Subcutaneous abdominal adipose tissue (tissue), 5 donors: ENCODE measurements at regions not wholly inside any gene's neighbourhood (a gene's known extent, or its start where the extent isn't known, plus 50 kb on each side); places are given as distances from the start of the nearest gene placed in this dataset.

Experiments
- H3K27ac ChIP-seq: one replicate; pipeline ENCODE4 v1.7.0; 2013; ENCODE audit warnings: low read depth, mild to moderate bottlenecking, inconsistent platforms, low read length, moderate library complexity
- H3K27me3 ChIP-seq, 5 donors: one replicate each; pipeline ENCODE4 v1.7.0; 2013; ENCODE audit warnings: low read length in 5 of 5, inconsistent platforms in 1 of 5; ENCODE audit not compliant: control insufficient read depth in 5 of 5, insufficient read depth in 4 of 5
- H3K36me3 ChIP-seq, 5 donors: one replicate each; pipeline ENCODE4 v1.7.0; 2013; ENCODE audit warnings: low read length in 5 of 5; ENCODE audit not compliant: control insufficient read depth in 5 of 5, insufficient read depth in 5 of 5
- H3K4me1 ChIP-seq, 5 donors: one replicate each; pipeline ENCODE4 v1.7.0; 2013; ENCODE audit warnings: low read length in 5 of 5, mild to moderate bottlenecking in 3 of 5, moderate library complexity in 1 of 5; ENCODE audit not compliant: control insufficient read depth in 5 of 5, insufficient read depth in 5 of 5
- H3K4me3 ChIP-seq, 5 donors: one replicate each; pipeline ENCODE4 v1.7.0; 2013; ENCODE audit warnings: low read length in 5 of 5, low read depth in 1 of 5
- H3K9ac ChIP-seq, 5 donors: one replicate each; pipeline ENCODE4 v1.7.0; 2013; ENCODE audit warnings: low read length in 5 of 5, mild to moderate bottlenecking in 4 of 5, moderate library complexity in 3 of 5
- H3K9me3 ChIP-seq, 5 donors: one replicate each; pipeline ENCODE4 v1.7.0; 2013; ENCODE audit warnings: low read length in 5 of 5; ENCODE audit not compliant: control insufficient read depth in 5 of 5
- donor health status: healthy.
- donor health status: healthy.
- donor health status: healthy.
- donor health status: healthy.
- donor health status: healthy.

DNA sequence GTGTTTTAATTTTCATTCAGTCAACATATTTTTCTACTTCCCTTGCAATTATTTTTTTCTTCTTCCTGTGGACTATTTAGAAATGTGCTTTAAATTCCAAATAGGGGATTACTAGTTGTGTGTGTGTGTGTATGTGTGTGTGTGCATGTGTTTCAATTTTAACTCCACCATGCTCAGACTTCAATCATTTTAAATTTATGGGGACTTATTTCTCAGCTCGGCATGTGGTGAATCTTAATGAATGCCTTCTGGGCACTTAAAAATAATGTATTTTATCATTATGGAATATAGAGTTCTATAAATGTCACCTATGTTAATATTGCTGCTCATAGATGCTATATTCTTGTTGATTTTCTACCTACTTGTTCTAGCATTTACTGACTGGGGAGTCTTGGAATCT, 465.6 kb upstream of the PRKX start:
- H3K36me3 ChIP-seq: no peaks in the 10 kb centered on the region
- peaks cover 0 to 3% (median 0%) of the 10 kb centered on the region in 5 donors for H3K9me3 ChIP-seq
- H3K4me1 ChIP-seq: no peaks in the 10 kb centered on the region
- H3K27ac ChIP-seq: no peak overlapping the region
- H3K9ac ChIP-seq: no peak overlapping the region
- no peak overlapping the region for H3K4me3 ChIP-seq
- no peaks in the 10 kb centered on the region for H3K27me3 ChIP-seq

GRCh38 chrX:4175221-4175620, 461.8 kb upstream of the PRKX start:
- peaks cover 0 to 3% (median 0%) of the 10 kb centered on the region in 5 donors for H3K9me3 ChIP-seq
- H3K4me3 ChIP-seq: no peak overlapping the region
- H3K36me3 ChIP-seq: no peaks in the 10 kb centered on the region
- no peaks in the 10 kb centered on the region for H3K27me3 ChIP-seq
- H3K27ac ChIP-seq: no peak overlapping the region
- H3K4me1 ChIP-seq: no peaks in the 10 kb centered on the region
- no peak overlapping the region for H3K9ac ChIP-seq

DNA sequence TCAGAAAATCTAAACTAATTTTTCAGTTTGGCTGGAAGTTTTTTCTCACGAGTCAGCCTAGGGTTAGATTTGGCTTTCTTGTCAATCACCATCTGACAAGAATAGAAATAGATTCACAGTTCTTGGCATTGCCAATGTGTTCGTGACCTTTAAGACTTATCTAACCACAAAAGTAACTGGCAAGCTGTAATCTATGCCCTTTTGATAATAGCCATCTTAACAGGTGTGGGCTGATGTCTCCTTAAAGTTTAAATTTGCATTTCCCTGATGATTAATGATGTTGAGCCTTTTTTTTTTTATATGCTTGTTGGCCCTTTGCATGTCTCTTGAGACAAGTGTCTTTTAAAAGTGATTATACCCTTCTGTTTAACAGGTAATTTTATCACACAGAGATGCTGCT, 460.3 kb upstream of the PRKX start:
- Histone ChIP-seq H3K27ac (no peak overlapping the region), H3K9me3 (peaks cover 0 to 3% (median 0%) of the 10 kb centered on the region in 5 donors), H3K9ac (no peak overlapping the region), H3K4me1 (no peaks in the 10 kb centered on the region), H3K4me3 (no peak overlapping the region), H3K27me3 (no peaks in the 10 kb centered on the region), H3K36me3 (no peaks in the 10 kb centered on the region)

GRCh38 chrX:4151798-4152197, 438.3 kb upstream of the PRKX start:
- no peak overlapping the region for H3K27ac ChIP-seq
- no peaks in the 10 kb centered on the region for H3K36me3 ChIP-seq
- peaks cover 0 to 13% (median 2%) of the 10 kb centered on the region in 5 donors for H3K9me3 ChIP-seq
- H3K4me1 ChIP-seq: no peaks in the 10 kb centered on the region
- H3K4me3 ChIP-seq: no peak overlapping the region
- H3K9ac ChIP-seq: no peak overlapping the region
- H3K27me3 ChIP-seq: no peaks in the 10 kb centered on the region

DNA sequence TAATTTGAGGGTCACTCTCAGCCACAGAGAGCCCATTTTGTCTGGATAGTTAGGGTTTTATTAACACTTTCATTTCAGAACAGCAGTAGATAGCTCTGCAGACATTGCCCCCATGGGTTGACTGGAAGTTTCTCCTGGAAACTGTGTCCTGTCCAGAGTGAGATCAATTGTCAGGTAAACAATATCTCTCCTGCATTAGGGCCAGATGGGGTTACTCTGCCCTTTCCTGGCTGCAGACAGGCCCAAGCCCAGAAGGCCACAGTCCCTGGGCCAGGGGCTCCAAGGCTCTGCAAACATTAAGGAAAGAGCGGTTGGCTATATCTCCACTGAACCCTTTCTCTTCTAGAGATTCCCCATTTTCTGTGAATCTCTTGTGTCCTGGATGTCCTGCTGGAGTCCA, 436.8 kb upstream of the PRKX start:
- Histone ChIP-seq H3K4me3 (no peak overlapping the region), H3K4me1 (no peaks in the 10 kb centered on the region)

DNA sequence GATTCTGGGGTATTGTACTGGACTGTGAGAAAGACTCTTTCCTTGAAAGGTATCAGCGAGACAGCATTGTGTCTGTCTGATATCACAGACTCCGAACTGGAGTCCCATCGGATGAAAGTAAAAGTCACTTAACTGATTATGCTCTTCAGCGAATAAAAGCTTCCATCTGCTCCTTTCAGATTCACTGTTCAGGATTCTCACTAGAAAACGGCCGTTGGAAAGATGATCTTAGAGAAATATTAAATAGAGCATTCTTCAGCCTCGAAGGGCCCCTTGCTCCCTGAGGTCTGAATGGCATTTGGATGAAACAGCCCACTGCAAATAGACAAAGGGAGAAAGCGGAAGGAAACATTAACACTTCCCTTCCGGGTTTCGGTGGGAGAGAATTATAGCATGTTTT, 416.2 kb upstream of the PRKX start:
- Histone ChIP-seq H3K9me3 (peaks cover 0 to 6% (median 0%) of the 10 kb centered on the region in 5 donors), H3K4me1 (no peaks in the 10 kb centered on the region), H3K9ac (no peak overlapping the region), H3K27me3 (no peaks in the 10 kb centered on the region), H3K27ac (no peak overlapping the region), H3K4me3 (no peak overlapping the region), H3K36me3 (no peaks in the 10 kb centered on the region)

More for the DNA sequence above, 436.8 kb upstream of the PRKX start:
- Histone ChIP-seq H3K9ac (no peak overlapping the region), H3K9me3 (peaks cover 0 to 13% (median 2%) of the 10 kb centered on the region in 5 donors), H3K27me3 (no peaks in the 10 kb centered on the region), H3K27ac (no peak overlapping the region), H3K36me3 (no peaks in the 10 kb centered on the region)

DNA sequence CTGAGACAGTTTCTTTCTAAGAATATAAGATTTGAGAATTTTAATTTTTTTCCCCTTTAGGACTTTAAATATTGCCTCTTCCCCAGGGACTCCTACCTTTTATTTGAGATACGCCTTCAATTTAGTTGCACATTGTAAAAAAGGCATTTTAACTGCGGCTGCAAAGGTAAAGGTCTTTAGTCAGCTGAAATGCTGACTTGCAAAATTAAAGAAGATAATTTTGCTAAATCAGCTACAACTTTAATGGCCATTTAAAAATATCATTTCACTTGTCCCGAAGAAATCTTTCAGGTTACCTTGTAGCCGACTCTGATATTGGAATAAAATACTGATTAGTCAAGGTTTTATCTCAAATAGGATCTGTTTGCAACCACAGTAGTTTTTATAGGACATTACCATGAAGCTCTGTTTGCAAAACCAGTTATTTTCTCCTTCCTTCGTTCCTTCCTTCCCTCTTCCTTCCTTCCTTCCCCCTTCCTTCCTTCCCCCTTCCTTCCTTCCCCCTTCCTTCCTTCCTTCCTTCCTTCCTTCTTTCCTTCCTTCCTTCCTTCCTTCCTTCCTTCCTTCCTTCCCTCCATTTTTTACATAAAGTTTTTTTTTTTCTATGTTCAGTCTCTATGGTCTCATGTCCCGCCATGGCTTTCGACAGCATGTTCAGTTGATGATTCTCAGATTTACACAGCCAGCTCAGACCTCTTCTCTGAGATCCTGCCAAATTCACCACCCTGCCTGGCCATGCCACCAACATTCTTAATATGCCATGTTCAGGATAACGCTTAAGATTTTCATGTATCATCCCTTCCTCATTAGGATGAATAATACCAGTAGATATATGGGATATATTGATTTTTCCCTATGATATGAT, 405.4 kb upstream of the PRKX start:
- Histone ChIP-seq H3K36me3 (no peaks in the 10 kb centered on the region), H3K27me3 (no peaks in the 10 kb centered on the region), H3K9me3 (peaks cover 0 to 7% (median 3%) of the 10 kb centered on the region in 5 donors), H3K4me1 (no peaks in the 10 kb centered on the region), H3K4me3 (no peak overlapping the region), H3K27ac (no peak overlapping the region), H3K9ac (no peak overlapping the region)

- Histone ChIP-seq H3K9ac (no peak overlapping the region), H3K9me3 (peaks cover 0 to 6% (median 3%) of the 10 kb centered on the region in 5 donors), H3K27ac (no peak overlapping the region), H3K4me3 (no peak overlapping the region), H3K27me3 (no peaks in the 10 kb centered on the region), H3K4me1 (no peaks in the 10 kb centered on the region), H3K36me3 (no peaks in the 10 kb centered on the region)
Measured at GRCh38 chrX:4110964-4111363, 397.5 kb upstream of the PRKX start.

- H3K4me1 ChIP-seq: no peaks in the 10 kb centered on the region
- H3K4me3 ChIP-seq: no peak overlapping the region
- H3K9ac ChIP-seq: no peak overlapping the region
Measured at GRCh38 chrX:4094926-4095325, 381.5 kb upstream of the PRKX start.

DNA sequence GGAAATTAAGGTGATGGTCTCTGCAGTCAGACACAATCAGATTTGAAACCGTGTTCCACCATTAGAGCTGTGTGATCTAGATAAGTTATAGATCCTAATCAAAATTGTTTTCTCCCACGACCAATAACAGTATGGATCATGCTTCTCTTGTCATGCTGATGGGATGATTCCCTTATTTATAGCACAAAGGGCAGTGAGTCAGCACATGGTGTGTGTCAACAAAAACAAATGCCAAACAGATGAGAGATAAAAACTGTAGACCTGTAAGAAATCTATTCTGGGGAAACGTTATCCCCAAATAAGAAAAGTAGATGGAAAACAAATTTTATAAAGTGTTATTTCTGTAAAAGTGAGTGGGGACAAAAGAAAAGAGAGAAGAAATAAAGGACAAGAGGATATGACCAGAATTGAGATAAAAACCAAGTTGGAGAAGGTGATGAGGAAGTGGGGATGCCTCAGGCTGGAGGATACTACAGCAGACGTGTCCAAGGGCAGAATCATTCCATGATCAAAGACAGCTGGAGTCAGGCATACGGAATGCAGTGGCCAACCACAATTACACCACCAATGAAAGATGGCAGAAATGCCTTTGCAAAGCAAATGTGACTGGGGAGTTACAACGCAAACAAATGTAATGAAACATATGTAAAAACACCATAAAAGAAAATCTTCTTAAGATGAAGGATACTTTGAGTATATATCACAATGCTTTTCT, 377.8 kb upstream of the PRKX start:
- Histone ChIP-seq H3K4me3 (no peak overlapping the region), H3K4me1 (no peaks in the 10 kb centered on the region)

More at GRCh38 chrX:4094926-4095325, 381.5 kb upstream of the PRKX start:
- no peaks in the 10 kb centered on the region for H3K36me3 ChIP-seq
- H3K27ac ChIP-seq: no peak overlapping the region
- peaks cover 0 to 4% (median 0%) of the 10 kb centered on the region in 5 donors for H3K9me3 ChIP-seq
- no peaks in the 10 kb centered on the region for H3K27me3 ChIP-seq

More for the DNA sequence above, 377.8 kb upstream of the PRKX start:
- peaks cover 0 to 2% (median 0%) of the 10 kb centered on the region in 5 donors for H3K9me3 ChIP-seq
- no peaks in the 10 kb centered on the region for H3K27me3 ChIP-seq
- no peak overlapping the region for H3K27ac ChIP-seq
- H3K36me3 ChIP-seq: no peaks in the 10 kb centered on the region
- no peak overlapping the region for H3K9ac ChIP-seq
